ENCODE measurements at regions not wholly inside any gene's neighbourhood (a gene's known extent, or its start where the extent isn't known, plus 50 kb on each side); places are given as distances from the start of the nearest gene placed in this dataset.

DNA sequence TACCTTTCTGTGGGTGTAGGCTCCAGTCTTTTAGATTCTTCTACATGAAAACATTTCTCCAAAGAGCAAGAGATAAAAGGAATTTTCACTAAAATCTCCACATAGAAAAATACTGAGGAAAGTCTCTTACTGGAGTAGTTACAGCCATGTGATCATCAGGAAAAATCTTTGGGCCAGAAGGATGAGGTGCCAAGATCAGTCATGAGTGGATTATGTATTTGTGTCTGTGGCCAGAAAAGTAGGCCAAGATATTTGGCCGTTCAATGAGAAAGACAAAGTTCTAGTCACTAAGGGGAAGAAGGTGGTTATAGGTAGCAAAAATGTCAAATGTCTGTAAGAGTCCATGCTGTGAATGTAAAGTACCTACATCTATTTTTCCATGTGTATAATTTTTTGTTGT is 339.3 kb downstream of the NSUN3 start:
- TF ChIP-seq EZH2phosphoT487 (IDR thresholded peaks at IDR 0.05; ENCODE audit: borderline replicate concordance, low read length) (no peak), CTCF (IDR thresholded peaks at IDR 0.05; ENCODE audit: low read depth, low read length, poor library complexity, severe bottlenecking) (no peak)

Data from DOHH2 (cell line).